SK-N-MC (cell line): ENCODE measurements at regions not wholly inside any gene's neighbourhood (a gene's known extent, or its start where the extent isn't known, plus 50 kb on each side); places are given as distances from the start of the nearest gene placed in this dataset.

Experiments used
- EZH2 ChIP-seq: fragments of 200-600 bp; sonication (generic); IDR thresholded peaks from one replicate; pipeline ENCODE4 v1.6.1; 2017; ENCODE audit warnings: antibody characterized with exemption
- POLR2AphosphoS5 ChIP-seq: IDR thresholded peaks from 2 replicates; pipeline ENCODE4 v1.6.1; 2012; ENCODE audit warnings: mild to moderate bottlenecking, low read depth, low read length, borderline replicate concordance

DNA sequence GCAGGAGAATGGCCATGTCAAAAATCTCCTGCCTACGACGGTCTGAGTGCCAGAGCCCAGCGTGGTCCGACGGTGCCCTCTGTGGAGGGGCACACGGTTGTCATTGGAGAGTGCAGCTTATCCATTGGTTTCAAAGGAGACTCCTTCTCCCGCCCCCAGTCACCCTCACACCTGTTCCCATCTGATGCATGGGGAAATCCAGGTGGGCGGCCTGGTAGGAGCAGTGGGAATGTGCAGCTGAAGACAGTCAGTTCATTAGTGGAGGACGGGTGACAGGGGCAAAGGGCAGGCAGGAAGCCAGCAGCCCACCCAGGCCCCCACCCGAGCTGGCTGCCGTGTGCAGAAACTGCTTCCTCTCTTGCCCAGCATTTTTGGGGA lies 162.3 kb downstream of the IRF8 start:
- no peak for TF ChIP-seq EZH2
- TF ChIP-seq POLR2AphosphoS5 = no peak
